K562 (cell line): ENCODE measurements at regions not wholly inside any gene's neighbourhood (a gene's known extent, or its start where the extent isn't known, plus 50 kb on each side); places are given as distances from the start of the nearest gene placed in this dataset.

Experiments used
- ATAC-seq: fragments of 200-7000 bp; cut with Tn5 transposase; 3 replicates; pipeline ENCODE4 v1.9.1; 2020; ENCODE audit warnings: moderate library complexity
- BruUV-seq: library from RNA; stranded (reverse); fragments of 400-500 nt; replicated peaks from 2 replicates; lab custom pipeline; 2021; lab: Mats Ljungman, UMichigan
- CTCF ChIA-PET: fragments of 300-600 bp; formaldehyde crosslinking; extraction: SDS; loops from one replicate; lab custom pipeline; 2021; ENCODE audit warnings: low intra/inter-chr PET ratio; lab: Yijun Ruan, JAX
- POLR2A ChIA-PET: fragments of 300-600, 350-650 bp; sonication (Branson Sonifier 250); formaldehyde crosslinking; extraction: SDS; loops from one replicate; lab custom pipeline; 2021; ENCODE audit warnings: antibody characterized with exemption, inconsistent platforms; lab: Yijun Ruan, JAX
- DNase-seq, 4 experiments: peaks; one replicate each; pipeline versions ENCODE4 v3.0.0 to v3.0.0-alpha.2; 2011 to 2018; ENCODE audit warnings: low spot score in 3 of 4, mixed read lengths in 3 of 4; ENCODE audit errors: extremely low read depth in 1 of 4
- FAIRE-seq: peaks from 2 replicates; lab custom pipeline; 2011; peaks lifted over from hg19 to GRCh38; lab: Jason Lieb, UNC
- H2AFZ ChIP-seq: 2 replicates; pipeline ENCODE4 v1.6.0; 2011; ENCODE audit warnings: low read depth, low read length, control low read depth, inconsistent platforms
- H3K27ac ChIP-seq: fragments of 200-600 bp; 3 replicates; pipeline ENCODE4 v1.8.0; 2011; ENCODE audit warnings: low read depth, mild to moderate bottlenecking, control low read depth, inconsistent platforms, low read length, moderate library complexity, mixed read lengths; ENCODE audit errors: extremely low read depth
- H3K27me3 ChIP-seq, 2 experiments: fragments of 300-600 bp in 1 of 2; 2 replicates in 1 of 2; 3 replicates in 1 of 2; pipeline versions ENCODE4 v1.6.0 to v1.8.0; 2011; ENCODE audit warnings: inconsistent platforms in 2 of 2, low read length in 2 of 2, mild to moderate bottlenecking in 1 of 2, mixed read lengths in 1 of 2, moderate library complexity in 1 of 2; ENCODE audit not compliant: control insufficient read depth in 2 of 2, insufficient read depth in 2 of 2
- H3K36me3 ChIP-seq: fragments of 300-600 bp; 3 replicates; pipeline ENCODE4 v1.8.0; 2011; ENCODE audit warnings: mild to moderate bottlenecking, low read length, inconsistent platforms; ENCODE audit not compliant: control insufficient read depth, insufficient read depth
- H3K4me1 ChIP-seq, 2 experiments: fragments of 200-600 bp in 1 of 2; replicated peaks in 1 of 2; 2 replicates in 1 of 2; 3 replicates in 1 of 2; pipeline versions ENCODE4 v1.5.1 to v1.8.0; 2011; ENCODE audit warnings: inconsistent platforms in 2 of 2, low read length in 2 of 2, mild to moderate bottlenecking in 1 of 2, mixed read lengths in 1 of 2, moderate library complexity in 1 of 2; ENCODE audit not compliant: control insufficient read depth in 2 of 2, insufficient read depth in 2 of 2
- H3K4me2 ChIP-seq: 2 replicates; pipeline ENCODE4 v1.6.1; 2011; ENCODE audit warnings: low read length, control low read depth, inconsistent platforms, mixed read lengths; ENCODE audit not compliant: insufficient read depth
- H3K4me3 ChIP-seq: fragments of 200-600 bp; sonication (generic), shearing (Covaris generic); 2 replicates; pipeline ENCODE4 v1.5.1; 2016; ENCODE audit warnings: control low read depth, inconsistent platforms
- H3K79me2 ChIP-seq: fragments of 200-600 bp; 3 replicates; pipeline ENCODE4 v1.8.0; 2011; ENCODE audit warnings: low read length, inconsistent platforms; ENCODE audit not compliant: control insufficient read depth, insufficient read depth
- H3K9ac ChIP-seq, 2 experiments: 2 replicates each; pipeline versions ENCODE4 v1.6.0 to v1.6.1; 2011; ENCODE audit warnings: low read depth in 2 of 2, low read length in 2 of 2, control low read depth in 1 of 2, inconsistent platforms in 1 of 2, mild to moderate bottlenecking in 1 of 2, mixed read lengths in 1 of 2; ENCODE audit not compliant: insufficient read depth in 1 of 2
- H3K9me1 ChIP-seq: one replicate; pipeline ENCODE4 v1.6.0; 2011; ENCODE audit warnings: inconsistent platforms, mild to moderate bottlenecking, low read length, moderate library complexity; ENCODE audit not compliant: control insufficient read depth, insufficient read depth
- H3K9me3 ChIP-seq: replicated peaks from 2 replicates; pipeline ENCODE4 v1.5.1; 2011; ENCODE audit warnings: low read depth, low read length, inconsistent platforms; ENCODE audit not compliant: control insufficient read depth, insufficient read depth
- H4K20me1 ChIP-seq: replicated peaks from 2 replicates; pipeline ENCODE4 v1.6.1; 2011; ENCODE audit warnings: low read length, inconsistent platforms, mixed read lengths; ENCODE audit not compliant: control insufficient read depth, insufficient read depth
- NFIC ChIP-seq: fragments of 450-650 bp; IDR thresholded peaks from 2 replicates; pipeline ENCODE4 v1.6.1; 2017; ENCODE audit warnings: mild to moderate bottlenecking, inconsistent platforms
- NFIX ChIP-seq: fragments of 250-450 bp; sonication (Bioruptor Pico); IDR thresholded peaks from 2 replicates; pipeline ENCODE4 v1.4.0; 2020; ENCODE audit warnings: low read depth, mild to moderate bottlenecking, moderate library complexity
- NR0B1 ChIP-seq: fragments of 450-650 bp; IDR thresholded peaks from one replicate; pipeline ENCODE4 v1.6.1; 2018; ENCODE audit warnings: mild to moderate bottlenecking, moderate library complexity; ENCODE audit not compliant: partially characterized antibody
- TCF15 ChIP-seq: fragments of 250-450 bp; sonication (Bioruptor Pico); IDR thresholded peaks from 2 replicates; pipeline ENCODE4 v1.8.0; 2022; ENCODE audit warnings: moderate library complexity, mild to moderate bottlenecking, inconsistent platforms
- ZNF24 ChIP-seq: fragments of 450-650 bp; IDR thresholded peaks from 2 replicates; pipeline ENCODE4 v1.6.1; 2016
- WGBS: fragments of 100-300 bp; shearing (Covaris generic); methylation state at CpG from one replicate; pipeline ENCODE4 v1.1.6; 2016; ENCODE audit warnings: low coverage, mixed read lengths; ENCODE audit not compliant: insufficient coverage; ENCODE audit errors: missing lambda C conversion rate; 5-methylcytosine and 5-hydroxymethylcytosine counted together
- in situ Hi-C: fragments of 300-500 bp; cut with MboI; formaldehyde crosslinking; loops from 4 replicates; pipeline ENCODE4 v1.15.0; 2018; ENCODE audit warnings: inconsistent platforms, mixed read lengths
- intact Hi-C: fragments of 100-400 bp; cut with micrococcal nuclease; formaldehyde crosslinking; loops from 2 replicates; pipeline ENCODE4 v1.14.2; 2022

- H3K27me3 ChIP-seq = no peaks in the 10 kb centered on the region
- CTCF ChIA-PET = interaction anchor here (0.7 kb wide), 1 partner anchor 460 kb away, joined by 4 read pairs; no protein-coding TSS in a partner anchor
- no peaks in the 10 kb centered on the region for H4K20me1 ChIP-seq
- in situ Hi-C loops = no loop called here
- no peak overlapping the region for H2AFZ ChIP-seq
- no peak overlapping the region for H3K27ac ChIP-seq
- intact Hi-C loops = no loop called here
- DNase-seq = no peak
- no TSS peak for BruUV-seq
- no peaks in the 10 kb centered on the region for H3K9me3 ChIP-seq
- H3K4me1 ChIP-seq = no peaks in the 10 kb centered on the region
- no peaks in the 10 kb centered on the region for H3K36me3 ChIP-seq
- no peak overlapping the region for H3K4me2 ChIP-seq
- no peak for TF ChIP-seq ZNF24
- TF ChIP-seq NR0B1 = no peak
- TF ChIP-seq NFIX (CRISPR knock-in tag) = peak; percentile 44; the same call in 1 of the 2 replicates
- no peak for TF ChIP-seq TCF15
- TF ChIP-seq NFIC = peak; percentile 56; the same call in 1 of the 2 replicates
- POLR2A ChIA-PET = no interaction called here
- H3K9me1 ChIP-seq = no peaks in the 10 kb centered on the region
- 3% methylated on average over 5 of the region's 5 CpGs for WGBS
- no peak overlapping the region for H3K9ac ChIP-seq
- no peak for ATAC-seq
- no peaks in the 10 kb centered on the region for H3K79me2 ChIP-seq
- FAIRE-seq = no peak
- no peak overlapping the region for H3K4me3 ChIP-seq
Observed at GRCh38 chr5:167593329-167594060, 698.0 kb upstream of the WWC1 start.
